ENCODE measurements at regions not wholly inside any gene's neighbourhood (a gene's known extent, or its start where the extent isn't known, plus 50 kb on each side); places are given as distances from the start of the nearest gene placed in this dataset.

DNA sequence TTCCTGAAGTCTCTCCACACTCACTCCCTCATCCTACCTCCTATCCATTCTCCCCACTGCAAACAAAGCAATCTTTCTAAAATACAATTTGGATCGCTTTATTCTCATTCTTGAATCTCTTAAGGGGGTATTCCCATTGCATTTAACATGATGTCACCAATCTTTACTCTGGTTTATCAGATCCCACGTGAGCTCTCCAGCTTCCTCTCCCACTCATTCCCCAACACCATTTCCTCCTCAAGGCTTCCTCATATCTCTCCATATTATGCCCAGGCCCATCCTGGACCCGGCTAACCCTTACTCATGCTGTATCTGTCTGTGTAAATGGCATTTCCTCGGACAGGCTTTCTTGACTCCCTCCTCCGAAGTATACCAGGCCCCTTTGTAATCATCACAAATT lies 165.0 kb downstream of the CD47 start:
- CTCF ChIA-PET, result no interaction called here
- no peak for TF ChIP-seq CTCF (IDR thresholded peaks at IDR 0.05; ENCODE audit: unreplicated experiment)
- intact Hi-C loops (cut with micrococcal nuclease; ENCODE audit: unreplicated experiment), result loop anchor here (5.0 kb wide), 2 partner anchors 61 to 689 kb away; no protein-coding TSS in a partner anchor
- Mint-ChIP-seq H3K9me3 (ENCODE audit: low read depth, unreplicated experiment) (no peaks in the 10 kb centered on the region), H3K4me1 (ENCODE audit: low read depth, unreplicated experiment) (no peaks in the 10 kb centered on the region), H3K27ac (ENCODE audit: unreplicated experiment) (no peak overlapping the region), H3K4me3 (ENCODE audit: low read depth, unreplicated experiment) (no peak overlapping the region), H3K36me3 (ENCODE audit: insufficient read depth, unreplicated experiment) (peaks cover 12% of the 10 kb centered on the region), H3K27me3 (ENCODE audit: unreplicated experiment) (no peaks in the 10 kb centered on the region)
- DNase-seq, result no peak
- no TSS peak for BruUV-seq (replicated peaks)

DNA sequence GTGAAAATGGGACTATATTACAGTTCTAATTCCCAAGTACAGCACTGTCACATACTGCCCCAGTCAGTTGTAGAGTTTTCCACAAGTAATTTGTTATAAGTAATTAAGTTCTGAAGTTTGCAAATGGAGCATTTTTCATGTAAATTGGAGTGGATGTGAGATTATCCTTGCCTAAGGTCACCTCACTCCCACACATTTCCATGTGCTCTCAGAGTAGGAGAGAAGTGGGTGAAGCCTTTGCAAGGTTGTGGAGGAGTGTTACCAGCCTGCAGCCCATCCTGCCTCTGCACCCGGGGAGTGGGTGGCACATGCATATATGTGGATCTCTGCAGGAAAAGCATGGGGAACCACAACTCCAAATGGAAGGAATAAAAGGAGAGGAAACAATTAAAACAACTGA lies 169.8 kb downstream of the CD47 start:
- intact Hi-C loops (cut with micrococcal nuclease; ENCODE audit: unreplicated experiment), result no loop called here
- Mint-ChIP-seq H3K9me3 (ENCODE audit: low read depth, unreplicated experiment) (no peaks in the 10 kb centered on the region), H3K4me1 (ENCODE audit: low read depth, unreplicated experiment) (no peaks in the 10 kb centered on the region), H3K27ac (ENCODE audit: unreplicated experiment) (no peak overlapping the region), H3K36me3 (ENCODE audit: insufficient read depth, unreplicated experiment) (no peaks in the 10 kb centered on the region), H3K27me3 (ENCODE audit: unreplicated experiment) (no peaks in the 10 kb centered on the region), H3K4me3 (ENCODE audit: low read depth, unreplicated experiment) (no peak overlapping the region)
- no peak for TF ChIP-seq CTCF (IDR thresholded peaks at IDR 0.05; ENCODE audit: unreplicated experiment)
- BruUV-seq (replicated peaks), result no TSS peak
- CTCF ChIA-PET, result no interaction called here
- no peak for DNase-seq

DNA sequence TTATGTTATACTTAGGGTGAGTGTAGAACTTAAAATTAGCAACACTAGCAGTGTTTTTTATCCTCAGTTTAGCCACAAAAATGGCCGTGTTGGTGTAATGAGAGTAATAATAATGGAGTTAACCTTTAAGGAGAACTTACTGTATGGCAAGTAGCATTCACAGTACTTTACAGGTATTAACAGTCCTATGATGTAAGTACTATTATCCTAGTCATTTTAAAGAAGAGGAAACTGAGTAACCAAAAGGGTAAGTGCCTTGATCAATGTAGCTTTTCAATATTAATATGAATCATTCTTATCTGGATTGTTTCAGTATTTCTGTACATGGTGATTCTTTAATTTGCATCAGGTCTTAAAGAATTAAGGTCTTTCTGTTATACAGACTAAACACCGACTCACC lies 170.3 kb downstream of the CD47 start:
- BruUV-seq (replicated peaks), result no TSS peak
- no peak for DNase-seq
- H3K27ac Mint-ChIP-seq (ENCODE audit: unreplicated experiment), result no peak overlapping the region
- H3K4me3 Mint-ChIP-seq (ENCODE audit: low read depth, unreplicated experiment), result no peak overlapping the region
- H3K36me3 Mint-ChIP-seq (ENCODE audit: insufficient read depth, unreplicated experiment), result no peaks in the 10 kb centered on the region
- no peaks in the 10 kb centered on the region for H3K4me1 Mint-ChIP-seq (ENCODE audit: low read depth, unreplicated experiment)
- no peak for TF ChIP-seq CTCF (IDR thresholded peaks at IDR 0.05; ENCODE audit: unreplicated experiment)
- no peaks in the 10 kb centered on the region for H3K27me3 Mint-ChIP-seq (ENCODE audit: unreplicated experiment)
- H3K9me3 Mint-ChIP-seq (ENCODE audit: low read depth, unreplicated experiment), result no peaks in the 10 kb centered on the region
- CTCF ChIA-PET, result no interaction called here
- intact Hi-C loops (cut with micrococcal nuclease; ENCODE audit: unreplicated experiment), result no loop called here

- no peak for TF ChIP-seq CTCF (IDR thresholded peaks at IDR 0.05; ENCODE audit: unreplicated experiment)
- Mint-ChIP-seq H3K4me3 (ENCODE audit: low read depth, unreplicated experiment) (no peak overlapping the region), H3K9me3 (ENCODE audit: low read depth, unreplicated experiment) (no peaks in the 10 kb centered on the region), H3K27ac (ENCODE audit: unreplicated experiment) (no peak overlapping the region), H3K4me1 (ENCODE audit: low read depth, unreplicated experiment) (no peaks in the 10 kb centered on the region), H3K27me3 (ENCODE audit: unreplicated experiment) (no peaks in the 10 kb centered on the region), H3K36me3 (ENCODE audit: insufficient read depth, unreplicated experiment) (no peaks in the 10 kb centered on the region)
- intact Hi-C loops (cut with micrococcal nuclease; ENCODE audit: unreplicated experiment), result no loop called here
- no TSS peak for BruUV-seq (replicated peaks)
- DNase-seq, result no peak
- CTCF ChIA-PET, result interaction anchor here (0.9 kb wide), 1 partner anchor 73 kb away, joined by 4 read pairs; no protein-coding TSS in a partner anchor
These were observed 171.6 kb downstream of the CD47 start for GRCh38 chr3:107919239-107919638.

GRCh38 chr3:107916171-107916570 lies 174.7 kb downstream of the CD47 start:
- intact Hi-C loops (cut with micrococcal nuclease; ENCODE audit: unreplicated experiment), result no loop called here
- Mint-ChIP-seq H3K27me3 (ENCODE audit: unreplicated experiment) (no peaks in the 10 kb centered on the region), H3K9me3 (ENCODE audit: low read depth, unreplicated experiment) (no peaks in the 10 kb centered on the region), H3K4me1 (ENCODE audit: low read depth, unreplicated experiment) (no peaks in the 10 kb centered on the region), H3K27ac (ENCODE audit: unreplicated experiment) (no peak overlapping the region), H3K36me3 (ENCODE audit: insufficient read depth, unreplicated experiment) (no peaks in the 10 kb centered on the region), H3K4me3 (ENCODE audit: low read depth, unreplicated experiment) (no peak overlapping the region)
- no peak for DNase-seq
- BruUV-seq (replicated peaks), result no TSS peak
- CTCF ChIA-PET, result no interaction called here
- TF ChIP-seq CTCF (IDR thresholded peaks at IDR 0.05; ENCODE audit: unreplicated experiment), result no peak
